ENCODE measurements at regions not wholly inside any gene's neighbourhood (a gene's known extent, or its start where the extent isn't known, plus 50 kb on each side); places are given as distances from the start of the nearest gene placed in this dataset.

DNA sequence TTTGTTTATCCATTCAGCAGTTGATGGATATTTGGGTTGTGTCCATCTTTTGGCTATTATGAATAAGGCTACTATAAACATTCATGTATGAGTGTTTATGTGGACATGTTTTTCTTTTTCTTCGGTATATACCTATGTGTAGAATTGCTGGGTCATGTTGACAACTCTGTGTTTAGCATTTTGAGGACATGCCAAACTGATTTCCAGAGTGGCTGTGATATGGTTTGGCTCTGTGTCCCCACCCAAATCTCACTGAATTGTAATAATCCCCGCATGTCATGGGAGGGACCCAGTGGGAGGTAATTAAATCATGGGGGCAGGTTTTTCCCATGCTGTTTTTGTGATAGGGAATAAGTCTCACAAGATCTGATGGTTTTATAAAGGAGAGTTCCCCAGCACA, 439.7 kb downstream of the UTRN start:
- H3K27me3 Mint-ChIP-seq (ENCODE audit: unreplicated experiment), result no peaks in the 10 kb centered on the region
- intact Hi-C loops (cut with micrococcal nuclease; ENCODE audit: unreplicated experiment), result no loop called here
- no TSS peak for BruUV-seq (replicated peaks)
- H3K4me1 Mint-ChIP-seq (ENCODE audit: low read depth, unreplicated experiment), result no peaks in the 10 kb centered on the region
- no peak overlapping the region for H3K4me3 Mint-ChIP-seq (ENCODE audit: low read depth, unreplicated experiment)
- no peak for DNase-seq
- peaks cover 6% of the 10 kb centered on the region for H3K36me3 Mint-ChIP-seq (ENCODE audit: insufficient read depth, unreplicated experiment)
- no peaks in the 10 kb centered on the region for H3K9me3 Mint-ChIP-seq (ENCODE audit: low read depth, unreplicated experiment)
- CTCF ChIA-PET, result no interaction called here
- no peak overlapping the region for H3K27ac Mint-ChIP-seq (ENCODE audit: unreplicated experiment)
- TF ChIP-seq, protein P1, sequence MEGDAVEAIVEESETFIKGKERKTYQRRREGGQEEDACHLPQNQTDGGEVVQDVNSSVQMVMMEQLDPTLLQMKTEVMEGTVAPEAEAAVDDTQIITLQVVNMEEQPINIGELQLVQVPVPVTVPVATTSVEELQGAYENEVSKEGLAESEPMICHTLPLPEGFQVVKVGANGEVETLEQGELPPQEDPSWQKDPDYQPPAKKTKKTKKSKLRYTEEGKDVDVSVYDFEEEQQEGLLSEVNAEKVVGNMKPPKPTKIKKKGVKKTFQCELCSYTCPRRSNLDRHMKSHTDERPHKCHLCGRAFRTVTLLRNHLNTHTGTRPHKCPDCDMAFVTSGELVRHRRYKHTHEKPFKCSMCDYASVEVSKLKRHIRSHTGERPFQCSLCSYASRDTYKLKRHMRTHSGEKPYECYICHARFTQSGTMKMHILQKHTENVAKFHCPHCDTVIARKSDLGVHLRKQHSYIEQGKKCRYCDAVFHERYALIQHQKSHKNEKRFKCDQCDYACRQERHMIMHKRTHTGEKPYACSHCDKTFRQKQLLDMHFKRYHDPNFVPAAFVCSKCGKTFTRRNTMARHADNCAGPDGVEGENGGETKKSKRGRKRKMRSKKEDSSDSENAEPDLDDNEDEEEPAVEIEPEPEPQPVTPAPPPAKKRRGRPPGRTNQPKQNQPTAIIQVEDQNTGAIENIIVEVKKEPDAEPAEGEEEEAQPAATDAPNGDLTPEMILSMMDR (IDR thresholded peaks at IDR 0.05; ENCODE audit: unreplicated experiment), result no peak

DNA sequence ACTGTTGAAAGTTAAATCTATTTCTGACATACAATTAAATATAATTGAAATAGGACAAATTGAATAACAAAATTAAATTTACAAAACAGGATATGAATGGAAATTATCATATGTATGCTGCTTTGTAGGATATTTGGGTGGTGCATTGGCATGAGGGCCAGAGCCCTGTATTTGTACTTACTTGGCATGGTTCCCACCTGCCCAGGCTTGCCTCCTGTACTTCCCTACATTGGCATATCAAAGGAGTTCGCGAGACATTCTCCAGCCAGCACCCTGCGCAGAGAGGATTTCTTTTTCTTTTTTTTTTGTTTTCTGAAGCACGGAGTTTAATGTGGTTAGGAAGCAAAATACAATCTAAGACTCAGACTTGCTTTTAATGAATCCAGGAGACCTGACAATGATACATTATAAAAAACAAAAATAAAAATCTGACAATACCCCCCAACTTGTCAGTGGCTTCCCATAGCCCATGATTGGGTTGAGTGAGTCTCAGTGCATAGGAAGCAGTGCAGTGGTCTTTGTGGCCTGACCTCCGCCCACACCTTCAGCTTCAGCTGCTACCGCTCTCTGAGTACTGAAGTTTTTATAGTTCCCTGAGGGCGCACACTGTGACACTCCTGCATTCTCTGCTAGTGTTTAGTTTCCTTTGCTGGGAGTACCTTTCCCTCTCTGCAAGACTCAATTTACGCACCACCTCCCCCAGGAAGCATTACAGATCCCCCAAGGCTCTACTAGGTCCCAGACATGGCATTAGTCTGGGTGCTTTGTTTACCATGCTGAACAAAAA, 440.8 kb downstream of the UTRN start:
- H3K4me1 Mint-ChIP-seq (ENCODE audit: low read depth, unreplicated experiment), result no peaks in the 10 kb centered on the region
- no peaks in the 10 kb centered on the region for H3K9me3 Mint-ChIP-seq (ENCODE audit: low read depth, unreplicated experiment)
- TF ChIP-seq, protein P1 (IDR thresholded peaks at IDR 0.05; ENCODE audit: unreplicated experiment), result no peak
- no peak overlapping the region for H3K27ac Mint-ChIP-seq (ENCODE audit: unreplicated experiment)
- peaks cover 6% of the 10 kb centered on the region for H3K36me3 Mint-ChIP-seq (ENCODE audit: insufficient read depth, unreplicated experiment)
- no peaks in the 10 kb centered on the region for H3K27me3 Mint-ChIP-seq (ENCODE audit: unreplicated experiment)
- intact Hi-C loops (cut with micrococcal nuclease; ENCODE audit: unreplicated experiment), result no loop called here
- no peak overlapping the region for H3K4me3 Mint-ChIP-seq (ENCODE audit: low read depth, unreplicated experiment)
- no TSS peak for BruUV-seq (replicated peaks)
- CTCF ChIA-PET, result no interaction called here
- DNase-seq, result no peak

DNA sequence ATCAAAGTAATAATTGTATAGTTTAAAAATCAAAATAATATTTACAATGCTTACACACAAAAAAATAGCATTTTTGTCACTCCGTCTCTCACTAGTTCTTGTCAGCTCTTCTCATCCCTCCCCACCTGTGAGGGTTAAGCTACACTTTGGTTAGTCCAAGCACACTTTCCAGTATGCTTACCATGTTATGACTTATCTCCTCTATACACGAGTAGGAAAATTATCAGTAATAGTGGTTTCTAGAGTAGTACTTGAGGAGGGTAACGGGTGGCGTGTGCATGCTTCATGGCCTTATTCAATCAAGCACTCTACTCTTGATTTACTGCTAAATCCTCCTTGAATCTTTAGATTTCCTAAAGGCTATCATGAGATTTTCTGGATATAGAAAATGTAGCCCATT, 443.7 kb downstream of the UTRN start:
- H3K27ac Mint-ChIP-seq (ENCODE audit: unreplicated experiment), result no peak overlapping the region
- no peak for DNase-seq
- no TSS peak for BruUV-seq (replicated peaks)
- peaks cover 5% of the 10 kb centered on the region for H3K36me3 Mint-ChIP-seq (ENCODE audit: insufficient read depth, unreplicated experiment)
- intact Hi-C loops (cut with micrococcal nuclease; ENCODE audit: unreplicated experiment), result no loop called here
- H3K27me3 Mint-ChIP-seq (ENCODE audit: unreplicated experiment), result no peaks in the 10 kb centered on the region
- no peaks in the 10 kb centered on the region for H3K9me3 Mint-ChIP-seq (ENCODE audit: low read depth, unreplicated experiment)
- no peaks in the 10 kb centered on the region for H3K4me1 Mint-ChIP-seq (ENCODE audit: low read depth, unreplicated experiment)
- CTCF ChIA-PET, result no interaction called here
- no peak overlapping the region for H3K4me3 Mint-ChIP-seq (ENCODE audit: low read depth, unreplicated experiment)
- TF ChIP-seq, protein P1 (IDR thresholded peaks at IDR 0.05; ENCODE audit: unreplicated experiment), result no peak

DNA sequence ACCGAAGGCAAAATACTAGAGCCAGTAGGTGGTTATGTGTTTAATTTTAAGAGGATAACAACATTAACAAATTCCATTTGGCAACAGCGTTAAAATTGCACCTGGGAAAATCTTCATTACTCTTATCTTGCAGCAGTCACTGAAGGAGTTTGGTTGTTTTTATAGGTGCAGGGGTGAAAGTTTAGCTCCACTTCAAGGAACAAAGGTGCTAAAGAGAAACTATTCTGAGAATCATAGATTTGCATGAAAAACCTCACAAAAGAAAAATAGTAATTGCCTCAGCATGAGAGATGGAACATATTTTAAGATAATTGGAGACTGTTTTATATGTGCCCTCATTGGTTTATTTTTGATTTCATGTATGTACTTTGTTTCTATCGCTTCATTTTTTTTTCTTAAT, 444.4 kb downstream of the UTRN start:
- TF ChIP-seq, protein P1 (IDR thresholded peaks at IDR 0.05; ENCODE audit: unreplicated experiment), result no peak
- Mint-ChIP-seq H3K27me3 (ENCODE audit: unreplicated experiment) (no peaks in the 10 kb centered on the region), H3K27ac (ENCODE audit: unreplicated experiment) (no peak overlapping the region), H3K36me3 (ENCODE audit: insufficient read depth, unreplicated experiment) (peaks cover 5% of the 10 kb centered on the region), H3K9me3 (ENCODE audit: low read depth, unreplicated experiment) (no peaks in the 10 kb centered on the region), H3K4me1 (ENCODE audit: low read depth, unreplicated experiment) (no peaks in the 10 kb centered on the region), H3K4me3 (ENCODE audit: low read depth, unreplicated experiment) (no peak overlapping the region)
- BruUV-seq (replicated peaks), result no TSS peak
- CTCF ChIA-PET, result no interaction called here
- intact Hi-C loops (cut with micrococcal nuclease; ENCODE audit: unreplicated experiment), result no loop called here
- DNase-seq, result no peak
